ENCODE measurements at regions not wholly inside any gene's neighbourhood (a gene's known extent, or its start where the extent isn't known, plus 50 kb on each side); places are given as distances from the start of the nearest gene placed in this dataset.

- ChIA-PET POLR2A (no interaction called here), CTCF (no interaction called here)
- H3K27me3 ChIP-seq (ENCODE audit: control insufficient read depth in 2 of 2, insufficient read depth in 2 of 2, low read length in 2 of 2): peaks cover 0 to 4% of the 10 kb centered on the region in 2 experiments
- no peaks in the 10 kb centered on the region for H4K20me1 ChIP-seq (replicated peaks; ENCODE audit: control insufficient read depth, extremely low read depth, insufficient read depth, low read length)
- H3K4me3 ChIP-seq (replicated peaks in 1 of 3; ENCODE audit: insufficient read depth in 1 of 3, low read depth in 1 of 3, low read length in 3 of 3): no peak overlapping the region
- H3K4me2 ChIP-seq (ENCODE audit: insufficient read depth, low read length): no peak overlapping the region
- no peaks in the 10 kb centered on the region for H3K9me3 ChIP-seq (replicated peaks; ENCODE audit: control insufficient read depth, insufficient read depth, low read length)
- no peaks in the 10 kb centered on the region for H3K36me3 ChIP-seq (ENCODE audit: control insufficient read depth in 2 of 2, extremely low read depth in 1 of 2, insufficient read depth in 2 of 2, low read length in 2 of 2)
- intact Hi-C loops (cut with micrococcal nuclease): no loop called here
- FAIRE-seq: no peak
- TF ChIP-seq CTCF (IDR thresholded peaks at IDR 0.05; ENCODE audit: extremely low read depth in 1 of 2, insufficient read depth in 1 of 2, low read depth in 1 of 2, low read length in 2 of 2): no peak
- TF ChIP-seq MYC (IDR thresholded peaks at IDR 0.05; ENCODE audit: low read depth, low read length): no peak
- no peak for TF ChIP-seq GATA2 (IDR thresholded peaks at IDR 0.05; ENCODE audit: insufficient read depth, insufficient read length, low read depth, low read length)
- TF ChIP-seq EZH2 (IDR thresholded peaks at IDR 0.05; ENCODE audit: borderline replicate concordance, low read depth, low read length, severe bottlenecking): no peak
- TF ChIP-seq FOS (IDR thresholded peaks at IDR 0.05; ENCODE audit: borderline replicate concordance, insufficient read depth, low read length): no peak
- no peak for TF ChIP-seq POLR2A (IDR thresholded peaks at IDR 0.05; ENCODE audit: low read depth, low read length)
- no peak for TF ChIP-seq JUN (IDR thresholded peaks at IDR 0.05; ENCODE audit: borderline replicate concordance, insufficient read depth, insufficient read length, low read depth)
- TF ChIP-seq POLR2AphosphoS5 (IDR thresholded peaks at IDR 0.05; ENCODE audit: insufficient read depth, low read depth, low read length): no peak
- TF ChIP-seq MAX (IDR thresholded peaks at IDR 0.05; ENCODE audit: insufficient read depth, insufficient read length): no peak
- H3K27ac ChIP-seq (ENCODE audit: insufficient read depth, low read depth, low read length): no peak overlapping the region
- DNase-seq (ENCODE audit: low read depth, low spot score): no peak
- no peaks in the 10 kb centered on the region for H3K4me1 ChIP-seq (ENCODE audit: control insufficient read depth, extremely low read depth, insufficient read depth, low read length)
- no peak overlapping the region for H3K9ac ChIP-seq (replicated peaks; ENCODE audit: extremely low read depth, insufficient read depth, low read length)
- H3K79me2 ChIP-seq (ENCODE audit: control insufficient read depth, insufficient read depth, low read length): no peaks in the 10 kb centered on the region
- H2AFZ ChIP-seq (ENCODE audit: low read depth, low read length): no peak overlapping the region
- H3K9me1 ChIP-seq (replicated peaks; ENCODE audit: control insufficient read depth, extremely low read depth, insufficient read depth, low read length): no peaks in the 10 kb centered on the region
- no TSS peak for BruUV-seq (replicated peaks)
- dilution Hi-C loops (cut with MboI; ENCODE audit: extremely low pct_ligation_motif_present, low sequenced_read_pairs): no loop called here
Observed at GRCh38 chr21:38945545-38946245, 140.0 kb downstream of the ETS2 start.

All from endothelial cell of umbilical vein (primary cell).